ENCODE measurements at regions not wholly inside any gene's neighbourhood (a gene's known extent, or its start where the extent isn't known, plus 50 kb on each side); places are given as distances from the start of the nearest gene placed in this dataset.

- TF ChIP-seq CTCF (IDR thresholded peaks at IDR 0.05) (no peak), POLR2A (IDR thresholded peaks at IDR 0.05) (no peak)
Measured at GRCh38 chr21:9774347-9774746, 747.0 kb upstream of the TPTE start.
